H1 (cell line): ENCODE measurements at regions not wholly inside any gene's neighbourhood (a gene's known extent, or its start where the extent isn't known, plus 50 kb on each side); places are given as distances from the start of the nearest gene placed in this dataset.

ENCODE experiments used
- CTCF ChIA-PET: fragments of 300-600 bp; sonication (Branson Sonifier 250); formaldehyde crosslinking; loops from one replicate; lab custom pipeline; 2021; ENCODE audit not compliant: partially characterized antibody; lab: Charles Lee
- POLR2A ChIA-PET: fragments of 300-600 bp; sonication (Branson Sonifier 250); formaldehyde crosslinking; loops from one replicate; lab custom pipeline; 2021; ENCODE audit warnings: inconsistent platforms; ENCODE audit not compliant: partially characterized antibody; lab: Charles Lee
- DNase-seq, 2 experiments: peaks; one replicate each; pipeline versions ENCODE4 v3.0.0 to v3.0.0-alpha.2; 2010 to 2022; ENCODE audit warnings: low spot score in 2 of 2, low read depth in 1 of 2, mixed read lengths in 1 of 2
- FAIRE-seq: peaks from 2 replicates; lab custom pipeline; 2011; peaks lifted over from hg19 to GRCh38; lab: Jason Lieb, UNC
- H2AFZ ChIP-seq: 2 replicates; pipeline ENCODE4 v1.8.1; 2012; ENCODE audit warnings: low read length, inconsistent platforms
- H2AK5ac ChIP-seq: 2 replicates; pipeline ENCODE4 v1.6.1; 2013; ENCODE audit warnings: low read depth, low read length
- H2BK120ac ChIP-seq: replicated peaks from 2 replicates; pipeline ENCODE3; 2013; ENCODE audit warnings: low read depth, low read length, inconsistent platforms
- H2BK12ac ChIP-seq: 2 replicates; pipeline ENCODE4 v1.6.1; 2013; ENCODE audit warnings: low read depth, low read length
- H2BK15ac ChIP-seq: 2 replicates; pipeline ENCODE4 v1.6.1; 2013; ENCODE audit warnings: low read length
- H2BK20ac ChIP-seq: 2 replicates; pipeline ENCODE4 v1.6.1; 2013; ENCODE audit warnings: low read length
- H2BK5ac ChIP-seq: 2 replicates; pipeline ENCODE4 v1.6.1; 2013; ENCODE audit warnings: low read depth, low read length
- H3K14ac ChIP-seq: 2 replicates; pipeline ENCODE4 v1.6.1; 2013; ENCODE audit warnings: inconsistent platforms; ENCODE audit not compliant: insufficient read length
- H3K18ac ChIP-seq: 2 replicates; pipeline ENCODE4 v1.6.1; 2013; ENCODE audit warnings: low read length; ENCODE audit errors: extremely low read depth
- H3K23ac ChIP-seq: 2 replicates; pipeline ENCODE4 v1.6.1; 2013; ENCODE audit warnings: inconsistent platforms; ENCODE audit not compliant: insufficient read length
- H3K23me2 ChIP-seq: 2 replicates; pipeline ENCODE4 v1.6.1; 2013; ENCODE audit warnings: low read depth, low read length
- H3K27ac ChIP-seq: 2 replicates; pipeline ENCODE4 v1.6.1; 2011; ENCODE audit warnings: low read depth, low read length, inconsistent platforms
- H3K27me3 ChIP-seq, 4 experiments: replicated peaks in 1 of 4; 1 replicate in 1 of 4; 2 replicates in 3 of 4; pipeline versions ENCODE4 v1.6.1 to v1.8.1; 2011 to 2013; ENCODE audit warnings: low read length in 3 of 4, mild to moderate bottlenecking in 3 of 4, inconsistent platforms in 2 of 4, mixed read lengths in 2 of 4, moderate library complexity in 1 of 4; ENCODE audit not compliant: control insufficient read depth in 3 of 4, insufficient read depth in 3 of 4; ENCODE audit errors: extremely low read depth in 1 of 4
- H3K36me3 ChIP-seq, 4 experiments: 2 replicates each; pipeline versions ENCODE4 v1.6.1 to v1.8.1; 2011 to 2013; ENCODE audit warnings: mild to moderate bottlenecking in 4 of 4, low read length in 3 of 4, moderate library complexity in 2 of 4, control low read depth in 1 of 4, inconsistent platforms in 1 of 4; ENCODE audit not compliant: insufficient read depth in 4 of 4, control insufficient read depth in 2 of 4
- H3K4ac ChIP-seq: replicated peaks from 2 replicates; pipeline ENCODE3; 2013; ENCODE audit warnings: low read length, low read depth, mixed read lengths, inconsistent platforms; ENCODE audit not compliant: insufficient read length
- H3K4me1 ChIP-seq, 4 experiments: replicated peaks in 1 of 4; 1 replicate in 1 of 4; 2 replicates in 3 of 4; pipeline versions ENCODE4 v1.6.1 to v1.8.1; 2011 to 2013; ENCODE audit warnings: low read length in 3 of 4, inconsistent platforms in 2 of 4, mixed read lengths in 1 of 4; ENCODE audit not compliant: insufficient read depth in 4 of 4, control insufficient read depth in 3 of 4
- H3K4me2 ChIP-seq, 2 experiments: 2 replicates each; pipeline versions ENCODE4 v1.6.1 to v1.8.1; 2011 to 2013; ENCODE audit warnings: low read depth in 2 of 2, low read length in 2 of 2, control low read depth in 1 of 2, inconsistent platforms in 1 of 2, mild to moderate bottlenecking in 1 of 2; ENCODE audit not compliant: insufficient read depth in 1 of 2
- H3K4me3 ChIP-seq, 4 experiments: fragments of 200-600, 300-600 bp in 1 of 4; sonication (generic), shearing (Covaris generic), sonication (Bioruptor Twin) in 1 of 4; 2 replicates each; pipeline versions ENCODE4 v1.5.1 to v1.8.1; 2011 to 2016; ENCODE audit warnings: low read length in 4 of 4, low read depth in 3 of 4, control low read depth in 2 of 4, inconsistent platforms in 2 of 4, mild to moderate bottlenecking in 2 of 4, mixed read lengths in 1 of 4, moderate library complexity in 1 of 4; ENCODE audit not compliant: insufficient read depth in 2 of 4; ENCODE audit errors: extremely low read depth in 1 of 4
- H3K56ac ChIP-seq: replicated peaks from 2 replicates; pipeline ENCODE3; 2013; ENCODE audit warnings: low read depth, mild to moderate bottlenecking, mixed read lengths, low read length, inconsistent platforms; ENCODE audit not compliant: insufficient read length
- H3K79me1 ChIP-seq: 2 replicates; pipeline ENCODE4 v1.6.1; 2013; ENCODE audit warnings: low read depth, low read length, control low read depth
- H3K79me2 ChIP-seq, 2 experiments: 2 replicates each; pipeline versions ENCODE4 v1.6.1 to v1.8.1; 2012 to 2013; ENCODE audit warnings: low read length in 2 of 2, mild to moderate bottlenecking in 2 of 2, inconsistent platforms in 1 of 2; ENCODE audit not compliant: insufficient read depth in 2 of 2, control insufficient read depth in 1 of 2
- H3K9ac ChIP-seq, 4 experiments: replicated peaks in 1 of 4; 1 replicate in 1 of 4; 2 replicates in 3 of 4; pipeline versions ENCODE4 v1.6.1 to v1.8.1; 2011 to 2013; ENCODE audit warnings: low read depth in 3 of 4, low read length in 3 of 4, control low read depth in 2 of 4, mild to moderate bottlenecking in 2 of 4, moderate library complexity in 2 of 4, inconsistent platforms in 1 of 4; ENCODE audit errors: extremely low read depth in 1 of 4
- H3K9me3 ChIP-seq, 2 experiments: 2 replicates each; pipeline versions ENCODE4 v1.6.1 to v1.8.1; 2012 to 2013; ENCODE audit warnings: mild to moderate bottlenecking in 2 of 2, moderate library complexity in 2 of 2, control low read depth in 1 of 2, inconsistent platforms in 1 of 2, low read depth in 1 of 2, low read length in 1 of 2, mixed read lengths in 1 of 2; ENCODE audit not compliant: insufficient read depth in 2 of 2
- H4K20me1 ChIP-seq, 2 experiments: replicated peaks in 1 of 2; 2 replicates each; pipeline versions ENCODE3 to v1.8.1; 2011 to 2013; ENCODE audit warnings: inconsistent platforms in 2 of 2, low read length in 2 of 2, mild to moderate bottlenecking in 1 of 2; ENCODE audit not compliant: insufficient read depth in 2 of 2, control insufficient read depth in 1 of 2
- H4K5ac ChIP-seq: 2 replicates; pipeline ENCODE4 v1.6.1; 2013; ENCODE audit warnings: low read length, low read depth, mixed read lengths, inconsistent platforms; ENCODE audit not compliant: insufficient read length
- H4K8ac ChIP-seq: 2 replicates; pipeline ENCODE4 v1.8.0; 2013; ENCODE audit warnings: mild to moderate bottlenecking, moderate library complexity, low read length, inconsistent platforms; ENCODE audit not compliant: insufficient read depth; ENCODE audit errors: extremely low read depth
- H4K91ac ChIP-seq: replicated peaks from 2 replicates; pipeline ENCODE3; 2013; ENCODE audit warnings: low read length, mixed read lengths, inconsistent platforms; ENCODE audit not compliant: insufficient read length
- ATF2 ChIP-seq: IDR thresholded peaks from 2 replicates; pipeline ENCODE4 v1.6.1; 2012; ENCODE audit warnings: low read length, inconsistent platforms
- CTBP2 ChIP-seq: IDR thresholded peaks from 2 replicates; pipeline ENCODE4 v1.7.0; 2011; ENCODE audit warnings: borderline replicate concordance, mild to moderate bottlenecking, moderate library complexity, mixed read lengths, low read length; ENCODE audit not compliant: insufficient read depth, insufficient read length
- KDM5A ChIP-seq: fragments of 200-600 bp; IDR thresholded peaks from 2 replicates; pipeline ENCODE4 v1.7.1; 2012; ENCODE audit warnings: mild to moderate bottlenecking, low read length, inconsistent platforms, mixed read lengths
- POLR2A ChIP-seq, 2 experiments: IDR thresholded peaks; 1 replicate in 1 of 2; 2 replicates in 1 of 2; pipeline ENCODE4 v1.6.1; 2011; ENCODE audit warnings: low read depth in 2 of 2, low read length in 2 of 2, mild to moderate bottlenecking in 2 of 2; ENCODE audit errors: control extremely low read depth in 1 of 2
- RBBP5 ChIP-seq: IDR thresholded peaks from 2 replicates; pipeline ENCODE4 v1.7.1; 2012; ENCODE audit warnings: low read depth, mild to moderate bottlenecking, inconsistent platforms, low read length, moderate library complexity, borderline replicate concordance
- SIN3A ChIP-seq, 2 experiments: IDR thresholded peaks in 1 of 2; conservative IDR thresholded peaks in 1 of 2; 2 replicates each; pipeline ENCODE4 v1.6.1; 2011 to 2012; ENCODE audit warnings: low read length in 2 of 2, improper control_type of control experiment in 1 of 2, low read depth in 1 of 2, mild to moderate bottlenecking in 1 of 2
- SUZ12 ChIP-seq: fragments of 200-600 bp; sonication (generic); IDR thresholded peaks from 2 replicates; pipeline ENCODE4 v1.6.1; 2012; ENCODE audit warnings: mild to moderate bottlenecking, inconsistent platforms, low read length, moderate library complexity, mixed read lengths
- TAF1 ChIP-seq: IDR thresholded peaks from 2 replicates; pipeline ENCODE4 v1.6.1; 2011; ENCODE audit warnings: mild to moderate bottlenecking, low read depth, low read length
- WGBS, 2 experiments: shearing (Covaris generic) in 1 of 2; methylation state at CpG; one replicate each; pipeline versions ENCODE4 v1.1.6 to v1.1.7; 2013 to 2015; ENCODE audit warnings: low lambda C conversion rate in 2 of 2, mixed read lengths in 2 of 2, inconsistent platforms in 1 of 2, low coverage in 1 of 2, missing lambda C conversion rate in 1 of 2; ENCODE audit not compliant: insufficient replicate concordance in 2 of 2, insufficient coverage in 1 of 2, insufficient read length in 1 of 2; ENCODE audit errors: extremely low coverage in 1 of 2, missing lambda C conversion rate in 1 of 2; 5-methylcytosine and 5-hydroxymethylcytosine counted together
- TF ChIP-seq, protein P1 (sequence below): IDR thresholded peaks from 2 replicates; pipeline ENCODE4 v1.6.1; 2012; ENCODE audit warnings: inconsistent platforms
- TF ChIP-seq, protein P2 (sequence below): IDR thresholded peaks from 2 replicates; pipeline ENCODE4 v1.6.1; 2011; ENCODE audit warnings: low read depth, mild to moderate bottlenecking, low read length; ENCODE audit not compliant: insufficient read depth

- Histone ChIP-seq H3K14ac (no peak overlapping the region), H3K4me3 (no peak overlapping the region), H3K36me3 (no peaks in the 10 kb centered on the region), H2AFZ (no peak overlapping the region), H3K79me2 (no peaks in the 10 kb centered on the region), H3K79me1 (no peaks in the 10 kb centered on the region), H2BK12ac (no peak overlapping the region), H3K4me2 (no peak overlapping the region), H4K8ac (no peak overlapping the region), H3K9ac (no peak overlapping the region), H3K4me1 (no peaks in the 10 kb centered on the region), H3K23ac (no peak overlapping the region), H3K23me2 (no peaks in the 10 kb centered on the region), H3K56ac (no peak overlapping the region), H2BK5ac (no peak overlapping the region), H4K5ac (no peak overlapping the region)
- POLR2A ChIA-PET, result no interaction called here
- WGBS, 2 experiments, result 88% methylated on average over 1 of the region's 1 CpG; no CpG with 5 or more reads in 1 of the 2 experiments
- TF ChIP-seq SIN3A (conservative IDR thresholded peaks at IDR 0.05 in 1 of 2, IDR thresholded peaks at IDR 0.05 in 1 of 2; ENCODE audit: low read depth in 1 of 2, low read length in 2 of 2) (no peak), CTBP2 (no peak), KDM5A (no peak), POLR2A (IDR thresholded peaks at IDR 0.05; ENCODE audit: control extremely low read depth in 1 of 2, low read depth in 2 of 2, low read length in 2 of 2) (no peak), SUZ12 (no peak), RBBP5 (no peak), TAF1 (no peak), ATF2 (no peak)
- TF ChIP-seq, protein P1, sequence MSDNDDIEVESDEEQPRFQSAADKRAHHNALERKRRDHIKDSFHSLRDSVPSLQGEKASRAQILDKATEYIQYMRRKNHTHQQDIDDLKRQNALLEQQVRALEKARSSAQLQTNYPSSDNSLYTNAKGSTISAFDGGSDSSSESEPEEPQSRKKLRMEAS, result no peak
- TF ChIP-seq, protein P2, sequence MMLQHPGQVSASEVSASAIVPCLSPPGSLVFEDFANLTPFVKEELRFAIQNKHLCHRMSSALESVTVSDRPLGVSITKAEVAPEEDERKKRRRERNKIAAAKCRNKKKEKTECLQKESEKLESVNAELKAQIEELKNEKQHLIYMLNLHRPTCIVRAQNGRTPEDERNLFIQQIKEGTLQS, result no peak
- TF ChIP-seq, all 59 proteins: peak for 0
- Histone ChIP-seq H3K27ac (no peak overlapping the region), H2BK120ac (no peak overlapping the region), H2BK20ac (no peak overlapping the region), H2BK15ac (no peak overlapping the region), H3K4ac (no peak overlapping the region), H2AK5ac (no peak overlapping the region), H4K91ac (no peak overlapping the region), H4K20me1 (no peaks in the 10 kb centered on the region), H3K27me3 (no peaks in the 10 kb centered on the region), H3K9me3 (no peaks in the 10 kb centered on the region), H3K18ac (no peak overlapping the region)
- DNase-seq (no peak), FAIRE-seq (no peak)
- CTCF ChIA-PET, result no interaction called here
These were observed 153.0 kb upstream of the CAND1 start for GRCh38 chr12:67116134-67116533.
